ENCODE measurements at regions not wholly inside any gene's neighbourhood (a gene's known extent, or its start where the extent isn't known, plus 50 kb on each side); places are given as distances from the start of the nearest gene placed in this dataset.

- Histone ChIP-seq H3K9ac (ENCODE audit: control insufficient read depth, extremely low read depth, insufficient read depth, low read length) (no peak overlapping the region), H3K4me1 (ENCODE audit: control insufficient read depth, extremely low read depth, insufficient read depth, low read length) (no peaks in the 10 kb centered on the region), H3K27me3 (ENCODE audit: control insufficient read depth, extremely low read depth, insufficient read depth, low read length) (no peaks in the 10 kb centered on the region), H3K4me3 (ENCODE audit: control insufficient read depth in 2 of 3, extremely low read depth in 1 of 3, insufficient read depth in 2 of 3, low read depth in 1 of 3, low read length in 3 of 3) (no peak overlapping the region), H3K79me2 (ENCODE audit: control insufficient read depth, insufficient read depth, low read length) (no peaks in the 10 kb centered on the region), H4K20me1 (ENCODE audit: control insufficient read depth, extremely low read depth, insufficient read depth, low read length) (no peaks in the 10 kb centered on the region), H3K4me2 (ENCODE audit: control insufficient read depth, extremely low read depth, insufficient read depth, low read depth, low read length) (no peak overlapping the region), H2AFZ (ENCODE audit: control insufficient read depth, low read length) (no peak overlapping the region), H3K9me1 (ENCODE audit: control insufficient read depth, extremely low read depth, insufficient read depth, low read length) (no peaks in the 10 kb centered on the region), H3K27ac (ENCODE audit: control insufficient read depth, insufficient read depth, low read length) (no peak overlapping the region), H3K36me3 (ENCODE audit: control insufficient read depth in 2 of 2, extremely low read depth in 1 of 2, insufficient read depth in 2 of 2, low read length in 2 of 2) (no peaks in the 10 kb centered on the region), H3K9me3 (ENCODE audit: control insufficient read depth, low read depth, low read length) (no peaks in the 10 kb centered on the region)
- dilution Hi-C loops (cut with MboI; ENCODE audit: extremely low pct_ligation_motif_present, low sequenced_read_pairs): no loop called here
- TF ChIP-seq EZH2 (IDR thresholded peaks at IDR 0.05; ENCODE audit: low read length) (no peak), CTCF (optimal IDR thresholded peaks at IDR 0.05 in 1 of 3, IDR thresholded peaks at IDR 0.05 in 1 of 3, conservative IDR thresholded peaks at IDR 0.05 in 1 of 3; ENCODE audit: extremely low read depth in 1 of 3, insufficient read depth in 2 of 3, low read length in 3 of 3) (no peak)
- no peak for DNase-seq (ENCODE audit: low read depth, low spot score)
- no peak for FAIRE-seq
Observed at GRCh38 chr9:22574740-22575139, 128.1 kb downstream of the DMRTA1 start.

GRCh38 chr9:22580788-22581187 is 134.2 kb downstream of the DMRTA1 start:
- no peak for DNase-seq (ENCODE audit: low read depth, low spot score)
- no peak overlapping the region for H3K27ac ChIP-seq (ENCODE audit: control insufficient read depth, insufficient read depth, low read length)
- H3K9me1 ChIP-seq (ENCODE audit: control insufficient read depth, extremely low read depth, insufficient read depth, low read length): no peaks in the 10 kb centered on the region
- no peak overlapping the region for H3K9ac ChIP-seq (ENCODE audit: control insufficient read depth, extremely low read depth, insufficient read depth, low read length)
- H4K20me1 ChIP-seq (ENCODE audit: control insufficient read depth, extremely low read depth, insufficient read depth, low read length): no peaks in the 10 kb centered on the region
- no peak overlapping the region for H3K4me2 ChIP-seq (ENCODE audit: control insufficient read depth, extremely low read depth, insufficient read depth, low read depth, low read length)
- no peaks in the 10 kb centered on the region for H3K79me2 ChIP-seq (ENCODE audit: control insufficient read depth, insufficient read depth, low read length)
- H3K36me3 ChIP-seq (ENCODE audit: control insufficient read depth in 2 of 2, extremely low read depth in 1 of 2, insufficient read depth in 2 of 2, low read length in 2 of 2): no peaks in the 10 kb centered on the region
- dilution Hi-C loops (cut with MboI; ENCODE audit: extremely low pct_ligation_motif_present, low sequenced_read_pairs): no loop called here
- no peaks in the 10 kb centered on the region for H3K27me3 ChIP-seq (ENCODE audit: control insufficient read depth, extremely low read depth, insufficient read depth, low read length)
- no peaks in the 10 kb centered on the region for H3K4me1 ChIP-seq (ENCODE audit: control insufficient read depth, extremely low read depth, insufficient read depth, low read length)
- H2AFZ ChIP-seq (ENCODE audit: control insufficient read depth, low read length): no peak overlapping the region
- TF ChIP-seq CTCF (optimal IDR thresholded peaks at IDR 0.05 in 1 of 3, IDR thresholded peaks at IDR 0.05 in 1 of 3, conservative IDR thresholded peaks at IDR 0.05 in 1 of 3; ENCODE audit: extremely low read depth in 1 of 3, insufficient read depth in 2 of 3, low read length in 3 of 3) (no peak), EZH2 (IDR thresholded peaks at IDR 0.05; ENCODE audit: low read length) (no peak)
- FAIRE-seq: no peak
- no peaks in the 10 kb centered on the region for H3K9me3 ChIP-seq (ENCODE audit: control insufficient read depth, low read depth, low read length)
- no peak overlapping the region for H3K4me3 ChIP-seq (ENCODE audit: control insufficient read depth in 2 of 3, extremely low read depth in 1 of 3, insufficient read depth in 2 of 3, low read depth in 1 of 3, low read length in 3 of 3)
